Heart left ventricle (tissue), 13 donors: ENCODE measurements at regions not wholly inside any gene's neighbourhood (a gene's known extent, or its start where the extent isn't known, plus 50 kb on each side); places are given as distances from the start of the nearest gene placed in this dataset.

ENCODE experiments used
- CTCF ChIP-seq, 12 donors: fragments of 200-600 bp; sonication (generic) in 4 of 12; IDR thresholded peaks; one replicate each; pipeline versions ENCODE4 v1.5.0 to v1.8.0; 2018 to 2022; ENCODE audit warnings: antibody characterized with exemption in 12 of 12, mild to moderate bottlenecking in 5 of 12
- POLR2A ChIP-seq, 2 donors: fragments of 450-650 bp; IDR thresholded peaks; one replicate each; pipeline ENCODE4 v1.6.1; 2017; ENCODE audit warnings: antibody characterized with exemption in 2 of 2, mild to moderate bottlenecking in 2 of 2, moderate library complexity in 2 of 2
- donor health status: ischemic (EF 13 %, LVEDD 7.1; RV severe dilation, severe dysfunction).
- donor health status: DM: no; HTN: yes; CAD: no.
- donor health status: DM: no; HTN: no; CAD: no.
- donor health status: ischemic (EF 25% LVEDD 6.9; RV normal size, moderate dysfunction).
- donor health status: ischemic (EF 25% LVEDD 5.7; RV mildly dilated, moderate dysfunction).
- donor health status: ischemic (EF 35%, LVEDD 5.7; RV mildly dilated, moderate dysfunction).
- donor health status: nonischemic (EF 11% LVEDD 7.7; RV severe dilation, severe dysfunction).
- donor health status: DM: yes; HTN: yes; CAD: no.
- donor health status: PGD.
- donor health status: ischemic (EF 29% LVEDD 5.4; RV normal size, mild dysfunction).
- donor health status: nonischemic (EF 23%, LVEDD 6.1; RV moderate dilation, normal function).

- TF ChIP-seq CTCF (IDR thresholded peaks at IDR 0.05) = no peak
- no peak for TF ChIP-seq POLR2A (IDR thresholded peaks at IDR 0.05)
Measured at GRCh38 chrX:13170966-13171558, 126.6 kb upstream of the FAM9C start.
